Colon (tissue), 2 donors: ENCODE measurements at regions not wholly inside any gene's neighbourhood (a gene's known extent, or its start where the extent isn't known, plus 50 kb on each side); places are given as distances from the start of the nearest gene placed in this dataset.
"Not testable (repeated sequence)": the region's sequence is repeated elsewhere in the genome, so short reads cannot be mapped to it uniquely, and the experiment has no call there.

Source experiments
- FAIRE-seq: peaks from 2 replicates; lab custom pipeline; 2012; peaks lifted over from hg19 to GRCh38; lab: Jason Lieb, UNC
- donor health status: control.
- donor health status: control.

DNA sequence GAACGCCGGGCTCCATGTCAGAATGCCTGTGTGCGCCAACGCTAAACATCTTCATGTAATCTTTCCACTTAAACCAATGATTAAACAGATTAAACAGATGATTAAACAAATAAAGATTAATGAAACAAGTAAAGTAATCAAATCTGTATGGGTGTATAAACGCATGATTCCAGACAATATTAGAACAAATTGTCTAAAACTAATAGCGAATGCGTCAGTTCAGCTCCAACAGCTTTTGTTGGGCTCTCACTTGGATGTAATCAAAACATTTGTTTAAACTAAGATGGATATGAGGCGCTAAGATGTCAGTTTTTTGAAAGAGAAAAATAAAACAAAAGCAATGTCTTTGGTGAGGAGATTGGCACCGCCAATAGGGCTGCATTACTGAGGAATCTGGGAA, 299.1 kb upstream of the TLE3 start:
- FAIRE-seq = no peak

DNA sequence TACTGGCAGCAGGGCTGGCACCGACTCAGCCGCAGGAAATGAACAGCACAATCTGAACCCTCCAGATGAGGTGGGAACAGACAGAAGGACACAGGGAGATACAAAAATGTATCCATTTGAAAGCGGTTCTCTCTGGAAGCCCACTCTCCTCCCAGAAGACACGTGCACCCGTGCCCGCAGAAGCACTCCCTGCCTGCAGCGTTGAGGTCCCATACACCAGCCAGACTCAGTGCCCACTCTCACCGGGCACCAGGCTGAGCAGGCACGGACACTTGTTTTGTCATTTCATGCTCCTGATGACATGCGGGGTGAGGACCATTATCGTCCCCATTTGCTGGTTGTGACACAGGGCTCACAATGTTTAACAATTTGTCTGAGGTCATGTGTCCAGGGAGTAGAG, 297.4 kb upstream of the TLE3 start:
- no peak for FAIRE-seq

DNA sequence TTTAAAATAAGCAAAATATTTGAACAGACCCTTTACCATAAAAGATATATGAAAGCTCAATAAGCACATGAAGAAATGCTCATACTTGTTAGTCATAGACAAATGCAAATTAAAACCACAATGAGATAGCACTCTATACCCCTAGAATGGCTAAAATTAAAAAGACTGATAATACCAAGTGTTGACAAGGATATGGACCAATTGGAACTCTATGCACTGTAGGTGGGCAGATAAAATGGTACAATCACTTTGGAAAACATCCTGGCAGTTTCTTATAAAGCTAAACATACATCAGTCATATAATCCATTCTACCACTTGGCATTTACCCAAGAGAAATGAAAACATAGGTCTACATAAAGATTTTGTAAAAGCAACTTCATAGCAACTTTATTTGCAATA, 293.0 kb upstream of the TLE3 start:
- FAIRE-seq = no peak

DNA sequence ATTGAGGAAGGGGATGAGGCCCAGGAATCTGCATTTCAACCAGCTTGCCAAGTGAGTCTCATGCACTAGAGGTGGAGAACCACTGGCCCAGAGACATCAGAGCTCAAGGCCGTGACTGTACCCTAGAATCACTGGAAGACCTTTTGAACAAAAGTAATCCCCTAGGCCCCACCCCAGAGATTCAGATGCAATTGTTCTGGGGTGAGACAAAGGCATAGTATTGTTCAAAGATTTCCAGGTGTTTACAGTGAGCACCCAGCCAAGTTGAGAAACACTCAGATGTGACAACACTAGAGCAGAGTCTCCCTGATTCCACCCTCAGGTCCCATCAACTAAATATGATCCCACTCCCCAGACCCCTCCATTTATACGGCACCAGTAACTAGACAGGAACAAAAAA, 290.3 kb upstream of the TLE3 start:
- FAIRE-seq = no peak

DNA sequence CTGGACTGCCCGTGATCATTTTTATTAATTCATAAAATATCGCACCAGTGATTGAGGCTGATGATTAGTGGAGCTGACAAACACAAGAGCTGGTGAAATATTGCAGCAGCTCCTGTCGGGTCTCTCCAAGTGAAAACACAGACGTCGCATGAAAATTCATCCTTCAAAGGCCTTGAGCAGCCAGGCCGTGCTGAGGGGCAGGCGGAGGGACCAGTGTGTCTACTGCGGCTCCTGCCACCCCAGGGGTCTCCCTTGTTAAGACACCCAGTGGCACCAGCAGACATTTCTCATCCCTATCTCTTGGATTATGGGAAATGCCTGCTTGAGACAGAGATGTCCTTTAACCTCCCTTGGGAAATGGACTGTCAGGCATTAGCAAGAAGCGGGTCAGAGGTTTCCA, 289.4 kb upstream of the TLE3 start:
- no peak for FAIRE-seq

DNA sequence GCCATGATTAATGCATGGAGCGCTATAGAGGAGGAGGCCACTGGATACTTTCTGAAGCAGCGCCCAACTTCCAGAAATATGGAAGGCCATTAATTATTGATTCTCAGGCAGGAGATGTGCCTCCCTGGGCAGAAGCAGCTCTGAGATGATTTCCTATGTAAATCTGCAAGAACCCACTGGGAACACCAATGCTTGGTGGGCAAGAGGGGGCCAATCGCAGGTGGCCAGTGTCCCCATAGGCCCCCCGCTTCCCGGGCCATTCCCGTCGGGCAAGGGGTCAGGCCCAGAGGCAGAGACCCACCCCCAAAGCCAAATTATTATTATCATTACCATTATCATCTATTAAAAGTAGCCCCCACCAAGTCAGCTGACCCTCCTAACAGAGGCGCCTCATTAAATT, 288.0 kb upstream of the TLE3 start:
- no peak for FAIRE-seq

DNA sequence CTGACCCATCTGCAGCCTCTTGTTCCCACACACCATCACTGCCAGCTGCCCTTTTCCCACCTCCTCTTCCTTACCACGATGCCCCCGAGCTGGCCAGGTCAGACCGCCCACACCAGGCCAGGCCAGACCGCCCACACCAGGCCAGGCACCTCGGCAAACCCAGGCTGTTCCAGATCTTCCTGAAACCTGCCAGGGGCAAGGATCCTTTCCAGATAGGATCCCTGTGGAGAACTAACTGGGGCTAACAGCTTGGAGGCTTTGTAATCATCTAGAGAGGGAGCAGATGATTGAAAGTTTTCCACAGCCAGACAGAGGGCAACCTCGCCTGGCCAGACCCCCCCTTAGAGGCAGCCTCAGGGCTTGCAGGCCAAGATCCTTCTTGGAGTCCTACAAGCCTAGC, 287.3 kb upstream of the TLE3 start:
- FAIRE-seq = no peak

DNA sequence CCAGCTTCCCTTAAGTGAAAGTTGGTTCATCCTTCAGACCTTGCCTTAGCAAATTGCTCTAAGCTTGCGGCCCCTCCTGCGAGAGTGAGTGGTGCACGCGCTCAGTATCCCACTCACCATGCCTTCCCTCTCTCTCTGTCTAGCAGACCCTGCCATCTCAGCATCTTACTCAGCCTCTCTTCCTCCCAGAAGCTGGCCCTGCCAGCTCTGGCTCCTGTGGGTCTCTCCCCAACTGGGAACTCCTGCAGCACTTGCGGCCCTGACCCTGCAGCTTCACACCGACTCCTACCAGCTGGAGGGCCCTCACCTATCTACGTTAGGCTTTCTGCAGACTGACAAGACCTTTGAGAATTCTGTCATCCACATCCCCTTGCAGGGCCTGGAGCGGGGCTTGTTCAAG, 286.1 kb upstream of the TLE3 start:
- no peak for FAIRE-seq

DNA sequence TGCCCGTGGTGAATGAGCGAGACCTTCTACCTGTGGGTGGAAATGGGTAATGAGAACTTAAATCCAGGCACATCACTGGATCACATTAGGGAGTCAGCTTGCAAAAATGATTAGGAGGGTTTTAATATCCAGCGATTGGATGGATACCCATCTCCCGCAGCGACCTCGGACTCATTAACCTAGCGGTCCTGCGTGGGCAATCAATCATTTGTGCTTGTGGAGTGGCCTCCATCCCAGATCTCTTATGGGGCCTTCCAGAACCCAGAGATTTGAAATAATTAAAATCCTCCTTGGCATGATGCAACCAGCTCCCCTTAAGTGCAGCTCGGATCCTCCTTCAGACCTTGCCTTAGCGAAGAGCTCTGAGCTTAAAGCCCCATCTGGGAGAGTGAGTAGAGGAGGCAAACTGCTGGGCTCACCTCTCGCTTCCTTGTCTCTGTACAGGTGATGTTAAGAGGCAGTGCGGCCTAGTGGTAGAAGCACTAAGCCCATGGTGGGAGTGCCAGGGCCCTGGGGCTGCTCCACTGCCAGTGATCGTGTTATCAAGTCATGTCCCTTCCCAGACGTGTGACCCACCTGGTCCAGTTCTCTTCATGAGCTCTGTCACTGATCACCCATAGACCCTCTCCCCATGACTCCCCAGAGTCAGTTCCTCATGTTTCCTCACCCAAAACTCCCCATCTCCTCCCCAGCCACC, 285.2 kb upstream of the TLE3 start:
- no peak for FAIRE-seq

DNA sequence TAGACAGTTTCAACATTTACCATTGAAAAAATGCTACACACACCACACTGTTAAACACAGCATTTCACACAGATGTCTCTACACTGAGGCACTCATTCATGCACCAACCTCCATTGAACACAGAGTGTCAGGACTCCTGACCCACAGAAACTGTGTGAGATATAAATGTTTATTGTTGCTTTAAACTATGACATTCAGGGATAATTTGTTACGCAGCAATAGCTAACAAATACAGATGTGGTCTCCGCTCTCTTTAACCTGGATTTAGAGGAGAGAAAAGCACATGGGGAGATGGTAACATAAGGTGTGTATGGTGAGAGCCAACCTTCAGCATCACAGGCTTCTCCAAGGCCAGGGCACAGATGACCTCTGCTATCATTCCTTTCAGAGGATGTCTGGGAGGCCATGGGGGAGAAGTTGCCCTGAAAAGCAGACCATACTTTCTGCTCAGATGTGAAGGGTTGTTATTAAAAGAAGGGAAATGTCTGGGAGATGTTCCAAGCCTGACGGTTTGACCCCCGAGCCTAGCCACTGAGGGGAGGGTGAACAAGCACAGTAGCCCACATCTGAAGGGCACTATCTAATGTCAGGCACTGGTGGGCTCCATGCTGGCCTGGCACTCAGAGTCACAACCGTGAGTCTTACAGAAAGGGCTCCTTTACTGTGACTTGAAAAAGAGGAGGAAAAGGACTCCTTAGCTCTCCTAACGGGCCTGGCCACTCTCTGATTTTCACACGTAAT, 284.5 kb upstream of the TLE3 start:
- FAIRE-seq = no peak

DNA sequence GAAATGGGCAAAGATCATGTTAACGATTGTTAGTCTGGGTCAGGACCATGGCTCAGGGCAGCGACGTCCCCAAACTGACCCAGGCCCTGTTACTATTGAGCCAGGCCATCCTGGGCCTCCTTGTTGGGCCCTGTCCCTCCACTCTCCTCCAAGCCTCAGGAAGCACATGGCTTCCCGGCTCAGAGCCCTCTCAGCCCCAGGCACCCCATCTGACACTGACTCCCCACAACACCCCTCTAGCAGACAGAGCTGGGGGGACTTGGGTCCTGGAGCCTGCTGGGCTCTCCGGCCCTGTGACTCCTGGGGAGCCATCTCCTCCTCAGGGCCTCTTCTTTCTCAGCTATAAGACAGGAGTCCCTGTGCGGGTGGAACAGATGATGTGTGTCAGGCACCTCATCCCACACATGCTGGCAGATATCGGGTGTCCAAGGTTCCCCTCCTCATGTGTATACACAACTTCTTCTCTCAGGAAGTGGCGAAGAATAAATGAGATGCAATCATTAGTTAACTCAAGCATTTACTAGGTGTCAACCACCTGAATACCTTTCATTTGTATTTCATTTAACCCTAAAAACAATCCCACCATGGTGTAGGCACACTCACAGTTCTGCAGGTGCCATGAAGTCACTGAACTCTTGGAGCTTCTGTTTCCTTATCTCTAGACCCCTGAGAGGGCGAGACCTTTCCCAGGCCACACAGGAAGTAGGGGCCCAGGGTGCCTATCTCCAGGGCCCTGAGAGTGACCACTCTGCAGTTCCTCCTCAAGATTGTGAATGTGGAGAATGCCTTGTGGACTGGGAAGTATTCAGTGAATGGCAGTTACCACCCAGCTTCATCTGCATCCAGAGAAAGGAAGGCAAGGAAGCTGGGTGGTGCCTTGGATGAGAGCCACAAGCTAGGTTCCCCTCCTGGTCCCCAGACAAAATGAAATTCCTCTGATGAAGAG, 282.5 kb upstream of the TLE3 start:
- no peak for FAIRE-seq

DNA sequence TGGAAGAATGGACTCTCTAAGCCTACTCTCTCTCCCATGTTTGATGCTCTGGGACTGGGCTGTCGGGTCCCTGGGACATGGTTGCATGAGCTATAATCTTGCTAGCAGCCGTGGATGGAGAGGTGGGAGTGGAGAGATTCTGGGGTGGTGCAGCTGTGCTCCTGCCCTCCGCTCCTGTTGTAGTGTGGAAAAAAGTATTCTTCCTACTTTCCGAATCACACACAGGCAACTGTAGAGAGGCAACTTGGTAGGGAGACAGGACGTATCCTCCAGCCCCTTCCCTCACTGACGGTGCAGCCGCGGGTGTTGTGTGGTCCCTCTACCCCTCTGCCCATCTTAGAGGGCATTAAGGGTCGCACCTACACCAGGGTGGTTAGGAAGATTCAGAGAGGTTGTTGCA, 281.4 kb upstream of the TLE3 start:
- FAIRE-seq = no peak

DNA sequence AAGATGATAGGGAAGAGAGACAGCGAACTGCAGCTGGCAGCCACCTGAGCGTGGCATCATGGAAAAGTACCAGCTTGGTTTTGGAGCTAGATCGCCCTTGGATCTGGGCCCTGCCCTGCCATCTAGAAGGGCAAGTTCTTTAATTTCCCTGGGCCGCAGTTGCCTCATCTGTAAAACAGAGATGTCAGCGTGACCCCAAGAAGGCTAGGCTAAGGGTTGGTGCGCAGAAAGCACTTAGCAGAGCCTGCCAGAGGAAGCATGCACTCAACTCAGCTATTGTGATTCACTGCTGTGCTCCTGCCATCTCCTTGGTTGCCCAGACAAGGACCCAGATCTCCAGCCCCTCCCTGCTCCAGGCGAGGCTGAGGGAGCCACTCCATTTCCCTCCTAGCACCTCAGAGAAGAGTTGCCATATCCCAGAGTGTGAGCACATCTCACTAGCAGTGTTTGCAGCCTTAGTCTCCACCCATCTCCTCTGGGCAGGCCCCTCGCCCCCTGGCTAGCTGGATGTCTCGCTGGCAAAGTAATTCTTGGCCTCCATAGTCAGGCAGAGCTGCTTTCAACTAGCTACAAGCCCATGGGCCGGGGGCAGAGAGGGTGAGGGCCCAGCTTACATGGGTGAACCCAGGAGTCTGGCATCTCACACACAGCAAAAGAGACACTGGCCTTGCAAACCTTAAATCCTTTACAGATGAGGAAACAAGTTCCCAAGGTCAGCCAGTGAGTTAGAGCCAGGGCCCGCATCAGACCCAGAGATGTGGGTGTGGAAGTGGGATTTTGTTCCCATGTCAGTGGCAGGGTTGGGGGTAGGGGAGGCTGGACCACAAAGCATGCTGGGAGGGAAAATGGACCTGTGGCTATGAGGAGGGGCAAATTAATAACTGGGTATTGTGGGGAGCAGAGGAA, 280.7 kb upstream of the TLE3 start:
- FAIRE-seq = no peak

DNA sequence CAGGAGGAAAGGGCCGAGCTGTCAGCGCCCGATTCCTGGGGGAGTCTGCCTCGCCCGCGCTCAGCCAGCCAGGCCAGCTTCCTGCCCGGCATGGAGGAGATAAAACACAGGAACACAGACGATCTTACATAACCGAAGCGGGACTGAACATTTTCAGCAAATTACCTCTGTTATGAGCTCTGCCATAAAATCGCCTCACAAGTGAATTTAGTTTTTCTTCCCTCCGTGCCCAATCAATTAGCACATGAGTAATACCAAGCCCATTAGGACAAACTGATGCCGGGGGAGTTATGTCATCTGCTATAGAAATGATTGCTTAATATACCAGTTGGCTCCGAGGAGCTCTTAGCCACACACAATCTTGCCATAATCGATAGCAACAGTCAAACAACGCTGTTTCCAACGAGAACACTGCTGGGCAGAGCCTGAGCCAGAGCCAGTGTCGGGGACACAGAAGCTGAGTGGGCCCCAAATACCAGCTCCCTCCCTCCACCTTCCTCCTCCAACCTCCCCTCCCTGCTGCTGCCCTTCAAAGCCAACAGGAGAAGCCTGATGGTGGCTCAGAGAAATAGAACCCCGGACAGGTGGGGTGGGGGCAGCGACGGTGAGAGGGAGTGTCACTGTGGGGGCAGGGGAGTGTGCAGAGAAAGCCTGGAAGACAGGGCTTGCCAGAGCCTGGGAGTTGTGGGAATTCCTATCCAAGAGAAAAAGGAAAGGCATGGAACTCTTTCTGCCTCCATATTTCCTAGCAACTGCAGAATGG, 279.4 kb upstream of the TLE3 start:
- FAIRE-seq = no peak

DNA sequence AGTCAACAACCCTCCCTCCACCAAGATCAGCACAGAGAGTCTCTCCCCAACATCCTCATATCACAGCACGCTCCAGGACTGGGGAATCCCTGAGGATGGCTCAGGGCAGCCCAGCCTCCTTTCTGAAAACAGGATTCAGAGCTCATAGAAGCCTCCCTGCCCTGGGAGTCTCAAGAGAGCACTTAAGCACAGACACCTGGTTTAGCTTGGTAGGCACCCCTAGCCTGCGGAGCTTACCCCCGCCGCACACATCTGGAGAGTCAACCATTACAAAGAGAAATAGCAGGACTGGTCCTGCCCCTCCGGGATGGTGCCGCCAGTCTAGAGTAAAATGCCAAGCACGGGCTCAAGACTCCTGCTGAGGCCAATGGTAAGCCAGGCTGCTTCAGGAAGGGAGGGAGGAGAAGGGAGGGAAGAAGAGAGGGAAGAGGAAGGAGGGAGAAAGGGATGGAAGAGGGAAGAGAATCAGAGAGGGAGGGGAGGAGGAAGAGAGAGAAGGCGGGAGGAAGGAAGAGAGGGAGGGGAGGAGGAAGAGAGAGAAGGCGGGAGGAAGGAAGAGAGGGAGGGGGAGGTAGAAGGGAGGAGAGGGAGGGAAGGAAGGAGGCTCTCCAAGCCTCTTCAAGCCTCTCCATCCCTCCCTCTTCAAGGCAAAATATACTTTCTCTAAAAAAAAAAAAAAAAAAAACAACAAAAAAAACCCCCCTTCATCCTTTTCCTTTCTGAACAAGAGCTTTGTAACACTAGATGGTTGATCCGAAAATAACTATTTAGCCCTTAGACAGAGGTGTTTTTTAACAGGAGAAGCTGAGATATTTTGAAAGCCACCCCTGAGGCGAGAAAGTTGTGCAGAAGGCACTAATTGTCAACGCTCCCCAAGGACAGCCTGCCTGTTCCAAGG, 278.6 kb upstream of the TLE3 start:
- FAIRE-seq = no peak

DNA sequence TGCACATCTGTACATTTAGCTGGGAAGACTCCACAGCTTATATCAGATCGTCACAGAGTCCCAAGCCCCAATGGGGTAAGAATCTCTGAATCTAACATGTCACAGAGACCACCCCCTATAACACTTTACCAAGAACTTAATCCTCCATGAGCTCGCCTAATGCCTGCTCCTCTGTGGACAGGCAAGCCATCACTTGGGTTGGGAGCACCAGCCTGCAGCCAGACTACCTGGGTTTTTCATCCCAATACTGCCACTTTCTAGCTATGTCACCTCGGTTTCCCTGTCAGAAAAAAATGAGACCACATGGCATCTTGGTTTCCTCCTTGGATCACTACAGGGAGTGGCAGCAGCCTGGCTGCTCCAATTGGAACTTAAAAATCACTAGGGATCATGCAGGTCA, 277.9 kb upstream of the TLE3 start:
- FAIRE-seq = no peak

DNA sequence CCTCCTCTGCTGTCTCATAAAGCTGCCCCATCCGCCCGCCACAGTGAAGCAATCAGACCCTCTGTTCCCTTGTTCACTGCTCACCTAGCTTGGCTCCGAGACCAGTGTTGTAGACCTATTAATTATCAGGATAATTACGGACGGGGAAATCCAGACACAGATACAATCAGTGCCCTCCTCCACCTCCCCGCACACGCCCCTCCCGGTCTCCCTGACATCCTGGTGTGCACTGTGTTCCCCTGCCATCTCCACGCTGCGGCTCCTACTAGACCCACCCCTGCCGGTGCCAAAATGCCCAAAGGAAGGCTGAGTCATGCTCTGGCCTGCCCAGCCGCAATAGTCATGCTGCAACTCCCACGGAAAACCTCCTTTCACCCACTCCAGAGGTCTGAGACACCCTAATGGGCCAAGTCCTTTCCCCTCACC, 277.3 kb upstream of the TLE3 start:
- FAIRE-seq = no peak

DNA sequence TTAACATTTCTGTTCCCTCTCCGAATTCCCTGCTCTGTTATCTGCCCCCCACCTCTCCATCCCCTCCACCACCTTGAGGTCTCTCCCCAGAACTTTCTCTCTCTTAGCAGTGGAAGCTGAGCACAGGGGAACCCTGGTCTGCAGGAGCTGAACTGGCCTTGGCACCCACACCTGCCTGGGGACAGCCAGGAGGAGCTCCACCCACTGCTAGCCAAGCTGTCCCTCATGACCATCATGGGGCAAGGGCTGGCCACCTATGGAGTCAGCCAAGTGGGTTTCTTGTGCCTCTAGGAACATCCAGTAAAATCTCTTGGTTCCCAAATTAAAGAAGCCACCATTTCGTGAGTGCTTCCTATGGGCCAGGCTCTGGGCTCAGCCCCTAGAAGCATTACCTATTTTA, 276.4 kb upstream of the TLE3 start:
- no peak for FAIRE-seq

DNA sequence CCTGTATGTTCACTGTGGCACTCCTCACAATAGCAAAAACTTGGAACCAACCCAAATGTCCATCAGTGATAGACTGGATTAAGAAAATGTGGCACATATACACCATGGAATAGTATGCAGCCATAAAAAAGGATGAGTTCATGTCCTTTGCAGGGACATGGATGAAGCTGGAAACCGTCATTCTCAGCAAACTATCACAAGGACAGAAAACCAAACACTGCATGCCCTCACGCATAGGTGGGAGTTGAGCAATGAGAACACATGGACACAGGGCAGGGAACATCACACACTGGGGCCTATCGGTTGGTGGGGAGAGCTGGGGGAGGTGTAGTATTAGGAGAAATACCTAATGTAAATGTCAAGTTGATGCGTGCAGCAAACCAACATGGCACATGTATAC, 275.7 kb upstream of the TLE3 start:
- not testable (repeated sequence) for FAIRE-seq
